ENCODE measurements at regions not wholly inside any gene's neighbourhood (a gene's known extent, or its start where the extent isn't known, plus 50 kb on each side); places are given as distances from the start of the nearest gene placed in this dataset.

DNA sequence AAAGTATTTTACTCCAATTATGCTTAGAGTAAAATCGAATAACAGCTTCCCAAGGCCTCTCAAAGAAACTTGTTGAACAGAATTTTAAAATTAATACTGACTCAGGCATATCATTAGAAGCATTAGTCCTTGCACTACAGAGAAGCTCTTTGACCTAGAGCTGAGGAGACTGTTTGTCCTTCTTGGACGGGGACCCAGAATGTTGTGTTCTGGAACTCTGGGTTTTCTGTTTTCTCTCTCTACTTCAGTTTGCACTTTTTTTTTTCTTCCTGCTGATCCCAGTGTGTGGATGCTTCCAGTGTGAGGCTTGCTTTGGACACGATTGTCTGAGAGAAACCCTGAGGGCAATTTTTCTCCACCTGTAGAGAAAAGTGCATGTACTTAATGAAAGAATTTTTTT, 847.6 kb downstream of the SOCS6 start:
- Histone ChIP-seq H3K4me3 (replicated peaks in 1 of 2; ENCODE audit: low read depth in 1 of 2, low read length in 2 of 2) (no peak overlapping the region), H3K9ac (ENCODE audit: low read length) (no peak overlapping the region), H3K4me2 (ENCODE audit: low read length) (no peak overlapping the region), H3K36me3 (ENCODE audit: control insufficient read depth in 1 of 2, insufficient read depth in 2 of 2, low read length in 2 of 2) (no peaks in the 10 kb centered on the region), H3K27me3 (ENCODE audit: insufficient read depth, low read length) (no peaks in the 10 kb centered on the region), H4K20me1 (ENCODE audit: insufficient read depth) (no peaks in the 10 kb centered on the region), H3K9me2 (ENCODE audit: insufficient read depth) (no peaks in the 10 kb centered on the region), H3K27ac (ENCODE audit: low read depth, low read length) (no peak overlapping the region), H2AFZ (ENCODE audit: low read depth, low read length, poor library complexity, severe bottlenecking) (no peak overlapping the region), H3K4me1 (ENCODE audit: control insufficient read depth in 1 of 2, insufficient read depth in 2 of 2, low read length in 2 of 2) (no peaks in the 10 kb centered on the region), H3K79me2 (ENCODE audit: insufficient read depth, low read length) (no peaks in the 10 kb centered on the region), H3K9me3 (ENCODE audit: control insufficient read depth in 1 of 2, insufficient read depth in 1 of 2, low read depth in 1 of 2, low read length in 2 of 2) (peaks cover 8 to 20% of the 10 kb centered on the region in 2 experiments; a peak in 3 of 4 replicates)
- TF ChIP-seq ELF1 (IDR thresholded peaks at IDR 0.05; ENCODE audit: borderline replicate concordance, low read depth) = no peak
- TF ChIP-seq SP1 (IDR thresholded peaks at IDR 0.05; ENCODE audit: low read depth) = no peak
- TF ChIP-seq, protein P1, sequence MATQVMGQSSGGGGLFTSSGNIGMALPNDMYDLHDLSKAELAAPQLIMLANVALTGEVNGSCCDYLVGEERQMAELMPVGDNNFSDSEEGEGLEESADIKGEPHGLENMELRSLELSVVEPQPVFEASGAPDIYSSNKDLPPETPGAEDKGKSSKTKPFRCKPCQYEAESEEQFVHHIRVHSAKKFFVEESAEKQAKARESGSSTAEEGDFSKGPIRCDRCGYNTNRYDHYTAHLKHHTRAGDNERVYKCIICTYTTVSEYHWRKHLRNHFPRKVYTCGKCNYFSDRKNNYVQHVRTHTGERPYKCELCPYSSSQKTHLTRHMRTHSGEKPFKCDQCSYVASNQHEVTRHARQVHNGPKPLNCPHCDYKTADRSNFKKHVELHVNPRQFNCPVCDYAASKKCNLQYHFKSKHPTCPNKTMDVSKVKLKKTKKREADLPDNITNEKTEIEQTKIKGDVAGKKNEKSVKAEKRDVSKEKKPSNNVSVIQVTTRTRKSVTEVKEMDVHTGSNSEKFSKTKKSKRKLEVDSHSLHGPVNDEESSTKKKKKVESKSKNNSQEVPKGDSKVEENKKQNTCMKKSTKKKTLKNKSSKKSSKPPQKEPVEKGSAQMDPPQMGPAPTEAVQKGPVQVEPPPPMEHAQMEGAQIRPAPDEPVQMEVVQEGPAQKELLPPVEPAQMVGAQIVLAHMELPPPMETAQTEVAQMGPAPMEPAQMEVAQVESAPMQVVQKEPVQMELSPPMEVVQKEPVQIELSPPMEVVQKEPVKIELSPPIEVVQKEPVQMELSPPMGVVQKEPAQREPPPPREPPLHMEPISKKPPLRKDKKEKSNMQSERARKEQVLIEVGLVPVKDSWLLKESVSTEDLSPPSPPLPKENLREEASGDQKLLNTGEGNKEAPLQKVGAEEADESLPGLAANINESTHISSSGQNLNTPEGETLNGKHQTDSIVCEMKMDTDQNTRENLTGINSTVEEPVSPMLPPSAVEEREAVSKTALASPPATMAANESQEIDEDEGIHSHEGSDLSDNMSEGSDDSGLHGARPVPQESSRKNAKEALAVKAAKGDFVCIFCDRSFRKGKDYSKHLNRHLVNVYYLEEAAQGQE (IDR thresholded peaks at IDR 0.05; ENCODE audit: low read depth) = no peak
- TF ChIP-seq SIN3A (IDR thresholded peaks at IDR 0.05; ENCODE audit: low read depth) = no peak
- no peak for TF ChIP-seq JUND (IDR thresholded peaks at IDR 0.05)
- TF ChIP-seq SRF (IDR thresholded peaks at IDR 0.05; ENCODE audit: low read depth) = no peak
- TF ChIP-seq POLR2AphosphoS5 (IDR thresholded peaks at IDR 0.05; ENCODE audit: low read depth, low read length) = no peak
- TF ChIP-seq ZNF274 (IDR thresholded peaks at IDR 0.05; ENCODE audit: low read depth, low read length) = no peak
- TF ChIP-seq, protein P2, sequence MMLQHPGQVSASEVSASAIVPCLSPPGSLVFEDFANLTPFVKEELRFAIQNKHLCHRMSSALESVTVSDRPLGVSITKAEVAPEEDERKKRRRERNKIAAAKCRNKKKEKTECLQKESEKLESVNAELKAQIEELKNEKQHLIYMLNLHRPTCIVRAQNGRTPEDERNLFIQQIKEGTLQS (IDR thresholded peaks at IDR 0.05) = no peak
- no peak for TF ChIP-seq EZH2phosphoT487 (IDR thresholded peaks at IDR 0.05; ENCODE audit: borderline replicate concordance)
- no peak for TF ChIP-seq ZFX (IDR thresholded peaks at IDR 0.05)
- TF ChIP-seq YY1 (IDR thresholded peaks at IDR 0.05; ENCODE audit: extremely low read depth, insufficient replicate concordance, low read depth, low read length) = no peak
- no peak for TF ChIP-seq TCF7L2 (IDR thresholded peaks at IDR 0.05; ENCODE audit: borderline replicate concordance, extremely low read depth, insufficient read depth, insufficient read length)
- TF ChIP-seq, protein P3, sequence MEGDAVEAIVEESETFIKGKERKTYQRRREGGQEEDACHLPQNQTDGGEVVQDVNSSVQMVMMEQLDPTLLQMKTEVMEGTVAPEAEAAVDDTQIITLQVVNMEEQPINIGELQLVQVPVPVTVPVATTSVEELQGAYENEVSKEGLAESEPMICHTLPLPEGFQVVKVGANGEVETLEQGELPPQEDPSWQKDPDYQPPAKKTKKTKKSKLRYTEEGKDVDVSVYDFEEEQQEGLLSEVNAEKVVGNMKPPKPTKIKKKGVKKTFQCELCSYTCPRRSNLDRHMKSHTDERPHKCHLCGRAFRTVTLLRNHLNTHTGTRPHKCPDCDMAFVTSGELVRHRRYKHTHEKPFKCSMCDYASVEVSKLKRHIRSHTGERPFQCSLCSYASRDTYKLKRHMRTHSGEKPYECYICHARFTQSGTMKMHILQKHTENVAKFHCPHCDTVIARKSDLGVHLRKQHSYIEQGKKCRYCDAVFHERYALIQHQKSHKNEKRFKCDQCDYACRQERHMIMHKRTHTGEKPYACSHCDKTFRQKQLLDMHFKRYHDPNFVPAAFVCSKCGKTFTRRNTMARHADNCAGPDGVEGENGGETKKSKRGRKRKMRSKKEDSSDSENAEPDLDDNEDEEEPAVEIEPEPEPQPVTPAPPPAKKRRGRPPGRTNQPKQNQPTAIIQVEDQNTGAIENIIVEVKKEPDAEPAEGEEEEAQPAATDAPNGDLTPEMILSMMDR (IDR thresholded peaks at IDR 0.05 in 2 of 3, conservative IDR thresholded peaks at IDR 0.05 in 1 of 3; ENCODE audit: borderline replicate concordance in 1 of 3, insufficient read depth in 1 of 3, low read depth in 2 of 3, low read length in 2 of 3) = no peak
- TF ChIP-seq POLR2A (IDR thresholded peaks at IDR 0.05; ENCODE audit: borderline replicate concordance, extremely low read depth, insufficient read depth, insufficient read length) = no peak
- no peak for TF ChIP-seq CEBPB (IDR thresholded peaks at IDR 0.05; ENCODE audit: low read depth)
- CTCF ChIA-PET = no interaction called here
- intact Hi-C loops (cut with micrococcal nuclease) = no loop called here
- no TSS peak for BruUV-seq (replicated peaks)
- DNase-seq (ENCODE audit: low read depth, low spot score) (no peak), ATAC-seq (no peak)
- RAD21 ChIA-PET (ENCODE audit: low non-redundant PET in 1 of 2, low total read pairs in 2 of 2, uncharacterized antibody in 2 of 2, unreplicated experiment in 2 of 2) = no interaction called here
- POLR2A ChIA-PET = no interaction called here

Data from HCT116 (cell line).